ENCODE measurements at regions not wholly inside any gene's neighbourhood (a gene's known extent, or its start where the extent isn't known, plus 50 kb on each side); places are given as distances from the start of the nearest gene placed in this dataset.
"Not testable (repeated sequence)": the region's sequence is repeated elsewhere in the genome, so short reads cannot be mapped to it uniquely, and the experiment has no call there.

- no peak for DNase-seq (ENCODE audit: low read depth)
- H3K4me3 ChIP-seq (ENCODE audit: low read depth, low read length) = no peak overlapping the region
- TF ChIP-seq CTCF (IDR thresholded peaks at IDR 0.05; ENCODE audit: insufficient read depth, low read length) = no peak
These were observed 610.2 kb downstream of the DSC3 start for GRCh38 chr18:30432349-30432748.

GRCh38 chr18:30419399-30419798, 623.1 kb downstream of the DSC3 start:
- not testable (repeated sequence) for DNase-seq (ENCODE audit: low read depth); H3K4me3 ChIP-seq (ENCODE audit: low read depth, low read length)

- no peak for DNase-seq (ENCODE audit: low read depth)
- no peak for TF ChIP-seq CTCF (IDR thresholded peaks at IDR 0.05; ENCODE audit: insufficient read depth, low read length)
- H3K4me3 ChIP-seq (ENCODE audit: low read depth, low read length) = no peak overlapping the region
These were observed 626.6 kb downstream of the DSC3 start for GRCh38 chr18:30415903-30416302.

GRCh38 chr18:30409120-30409519, 633.4 kb downstream of the DSC3 start:
- no peak for DNase-seq (ENCODE audit: low read depth)
- no peak for TF ChIP-seq CTCF (IDR thresholded peaks at IDR 0.05; ENCODE audit: insufficient read depth, low read length)
- no peak overlapping the region for H3K4me3 ChIP-seq (ENCODE audit: low read depth, low read length)

- TF ChIP-seq CTCF (IDR thresholded peaks at IDR 0.05; ENCODE audit: insufficient read depth, low read length) = no peak
- no peak for DNase-seq (ENCODE audit: low read depth)
- no peak overlapping the region for H3K4me3 ChIP-seq (ENCODE audit: low read depth, low read length)
These were observed 635.8 kb downstream of the DSC3 start for GRCh38 chr18:30406728-30407127.

- DNase-seq (ENCODE audit: low read depth) = no peak
- TF ChIP-seq CTCF (IDR thresholded peaks at IDR 0.05; ENCODE audit: insufficient read depth, low read length) = no peak
- H3K4me3 ChIP-seq (ENCODE audit: low read depth, low read length) = no peak overlapping the region
These were observed 637.5 kb downstream of the DSC3 start for GRCh38 chr18:30405038-30405437.

GRCh38 chr18:30404422-30404821, 638.1 kb downstream of the DSC3 start:
- no peak for TF ChIP-seq CTCF (IDR thresholded peaks at IDR 0.05; ENCODE audit: insufficient read depth, low read length)
- H3K4me3 ChIP-seq (ENCODE audit: low read depth, low read length) = no peak overlapping the region

More at GRCh38 chr18:30404422-30404821, 638.1 kb downstream of the DSC3 start:
- no peak for DNase-seq (ENCODE audit: low read depth)
